GM21529 (cell line): ENCODE measurements at regions not wholly inside any gene's neighbourhood (a gene's known extent, or its start where the extent isn't known, plus 50 kb on each side); places are given as distances from the start of the nearest gene placed in this dataset.
"Not testable (repeated sequence)": the region's sequence is repeated elsewhere in the genome, so short reads cannot be mapped to it uniquely, and the experiment has no call there.

ENCODE experiments used
- ATAC-seq: cut with Tn5 transposase; IDR thresholded peaks from one replicate; pipeline ENCODE4 v1.9.1; 2021; ENCODE audit not compliant: unreplicated experiment

GRCh38 chr9:25284365-25284764 is 393.9 kb downstream of the TUSC1 start:
- no peak for ATAC-seq

GRCh38 chr9:25282946-25283345 is 395.3 kb downstream of the TUSC1 start:
- no peak for ATAC-seq

- ATAC-seq: no peak
These were observed 416.8 kb downstream of the TUSC1 start for GRCh38 chr9:25261445-25261844.

DNA sequence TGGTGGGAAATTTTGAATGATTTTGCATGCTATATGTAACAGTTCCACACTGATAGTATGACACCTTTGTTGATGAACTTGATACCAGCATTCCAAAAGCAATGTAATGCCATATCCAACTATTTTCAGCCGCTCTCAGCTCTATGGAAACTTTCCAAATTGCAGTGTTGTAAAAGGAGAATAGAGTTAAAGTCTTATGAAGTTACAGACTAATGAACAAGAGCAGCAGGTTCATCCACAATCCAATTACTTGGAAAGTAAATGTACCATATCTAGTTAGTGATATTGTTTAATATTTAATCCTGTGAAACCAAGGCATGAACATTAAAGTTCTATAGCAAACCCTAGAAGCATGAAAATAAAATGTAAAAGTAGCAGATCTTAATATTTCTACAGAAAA is 418.2 kb downstream of the TUSC1 start:
- ATAC-seq: no peak

DNA sequence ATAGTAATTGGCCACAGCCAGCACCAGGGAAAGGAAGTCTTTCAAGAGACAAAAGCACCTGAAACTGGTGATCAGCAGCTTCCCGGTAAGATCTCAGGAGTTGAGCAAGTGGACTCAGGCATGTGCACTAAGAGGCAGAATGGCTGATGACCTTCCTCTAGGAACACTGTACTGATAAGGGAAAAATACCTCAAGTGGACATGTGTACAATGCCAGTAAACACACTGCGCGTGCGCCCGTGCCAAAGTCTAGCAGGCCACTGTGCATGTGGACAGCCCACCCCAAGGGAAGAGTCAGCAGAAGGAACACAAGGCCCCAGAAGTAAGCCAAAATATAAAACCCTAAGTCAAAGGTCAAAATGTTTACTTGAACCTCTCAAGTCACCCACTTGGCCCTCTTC is 423.0 kb downstream of the TUSC1 start:
- no peak for ATAC-seq

DNA sequence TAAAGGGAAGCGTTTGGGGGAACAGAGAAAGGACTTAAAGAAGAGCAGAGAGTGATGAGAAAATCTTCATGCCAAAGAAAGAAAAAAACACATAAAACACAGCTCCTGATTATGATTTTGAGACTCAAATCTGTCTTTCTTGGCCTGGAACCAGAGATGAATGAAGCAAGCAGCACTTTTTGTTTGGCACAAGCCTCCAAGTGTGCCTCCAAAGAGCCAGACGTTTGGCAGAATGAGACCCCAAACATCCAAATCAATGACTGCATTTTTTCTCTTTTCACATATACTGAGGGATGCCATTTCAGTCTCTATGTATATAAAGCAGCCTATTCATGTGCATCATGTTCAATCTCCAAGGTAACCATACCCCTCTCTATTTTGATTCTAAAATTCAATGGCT is 424.2 kb downstream of the TUSC1 start:
- no peak for ATAC-seq

DNA sequence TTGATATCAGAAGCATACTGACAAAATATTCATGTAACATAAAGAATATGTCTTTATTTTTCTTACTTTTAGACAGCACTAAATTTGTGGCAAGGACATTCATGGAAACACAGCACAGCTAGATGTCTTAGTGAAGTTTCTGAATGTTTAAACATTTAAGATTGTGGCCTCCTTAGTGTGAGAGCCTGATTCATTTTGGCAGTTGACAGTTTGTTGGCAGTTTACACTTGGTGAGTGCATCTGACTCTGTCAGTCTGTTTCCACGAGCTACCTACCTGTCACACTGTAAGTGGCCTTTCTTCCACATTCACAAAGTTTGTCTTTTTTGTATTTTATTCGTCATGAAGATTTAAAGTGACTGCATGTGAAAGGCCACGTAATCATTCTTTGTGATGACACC is 436.8 kb downstream of the TUSC1 start:
- no peak for ATAC-seq

DNA sequence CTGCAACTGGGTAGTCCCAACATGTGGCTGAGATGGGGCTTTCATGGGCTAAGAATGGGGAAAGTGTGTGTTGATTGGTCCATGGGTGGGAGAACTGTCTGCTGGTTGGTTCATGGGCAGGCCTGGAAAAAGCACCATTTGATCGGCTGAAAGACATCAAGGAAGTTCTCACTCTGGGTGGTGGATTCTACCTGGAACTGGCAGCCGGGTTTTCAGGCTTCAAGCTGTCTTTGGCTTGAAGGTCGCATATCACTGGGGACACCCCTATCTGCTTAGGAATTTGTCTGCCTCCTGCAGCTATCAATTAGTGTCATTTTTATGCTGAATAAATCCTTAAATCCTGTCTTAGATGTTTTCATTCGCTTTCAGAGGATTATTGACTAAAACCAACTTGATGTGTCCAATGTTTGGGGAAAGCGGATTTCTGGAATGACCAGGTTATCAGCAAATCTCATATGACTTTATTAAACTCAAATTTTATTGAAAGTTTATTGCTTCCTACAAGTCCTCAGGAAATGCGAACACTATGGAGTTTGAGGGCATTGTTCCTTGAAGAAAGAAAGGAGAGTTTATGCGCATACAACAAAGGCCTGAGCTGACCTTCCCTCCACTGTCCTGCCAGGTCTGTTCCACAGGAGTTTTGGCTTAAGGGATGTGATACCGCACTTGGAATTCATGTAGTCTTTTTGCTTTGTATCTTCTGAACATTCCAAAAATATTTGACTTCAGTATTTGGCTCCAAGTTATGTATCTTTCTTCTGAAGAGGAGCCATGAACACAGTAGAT is 451.1 kb downstream of the TUSC1 start:
- no peak for ATAC-seq

- ATAC-seq: no peak
These were observed 452.1 kb downstream of the TUSC1 start for GRCh38 chr9:25225938-25226760.

GRCh38 chr9:25224996-25225395 is 453.2 kb downstream of the TUSC1 start:
- ATAC-seq: no peak

DNA sequence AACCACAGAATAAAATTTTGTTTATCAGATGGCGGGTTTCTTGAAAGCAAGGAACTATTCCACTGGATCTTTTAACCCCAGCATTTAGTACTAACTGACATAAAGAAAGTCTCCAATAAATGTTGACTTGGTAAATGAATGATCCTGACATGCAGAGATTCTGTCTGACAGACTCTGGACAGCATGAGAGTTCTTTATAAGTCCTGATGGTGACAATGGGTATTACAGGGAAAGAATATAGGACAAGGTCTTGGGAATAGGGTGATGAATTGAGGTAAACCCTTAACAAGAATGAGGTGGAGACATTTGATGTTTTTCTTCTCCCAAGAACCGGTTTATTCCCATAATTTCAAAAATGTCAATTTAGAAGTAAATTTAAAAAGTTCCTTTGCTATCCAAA is 453.9 kb downstream of the TUSC1 start:
- ATAC-seq: no peak

GRCh38 chr9:25212361-25212760 is 465.9 kb downstream of the TUSC1 start:
- ATAC-seq: no peak

GRCh38 chr9:25207402-25208195 is 470.6 kb downstream of the TUSC1 start:
- ATAC-seq: no peak

GRCh38 chr9:25206027-25206426 is 472.2 kb downstream of the TUSC1 start:
- no peak for ATAC-seq

GRCh38 chr9:25205285-25205684 is 473.0 kb downstream of the TUSC1 start:
- no peak for ATAC-seq

GRCh38 chr9:25177858-25178257 is 500.4 kb downstream of the TUSC1 start:
- no peak for ATAC-seq

DNA sequence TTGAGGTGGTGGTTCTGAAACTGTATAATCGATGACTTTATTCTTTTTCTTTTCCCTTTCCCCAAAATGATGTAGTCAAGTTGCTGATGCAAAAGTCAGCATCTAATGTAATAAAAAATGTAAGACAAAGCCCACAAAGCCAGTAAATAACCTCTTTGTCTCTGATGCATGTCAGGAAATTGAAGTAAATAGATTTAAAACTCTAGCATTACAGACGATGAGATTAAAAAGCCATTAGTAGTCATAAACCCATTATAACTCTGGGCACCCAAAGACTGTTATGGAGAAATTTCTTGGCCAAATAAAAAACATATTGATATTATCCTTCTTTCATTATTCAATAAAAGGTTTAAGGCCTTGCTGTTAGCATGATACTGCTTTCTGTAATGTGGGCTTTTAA is 548.7 kb downstream of the TUSC1 start:
- no peak for ATAC-seq

- ATAC-seq: no peak
These were observed 556.4 kb downstream of the TUSC1 start for GRCh38 chr9:25121811-25122210.

GRCh38 chr9:25119041-25119440 is 559.2 kb downstream of the TUSC1 start:
- no peak for ATAC-seq

GRCh38 chr9:25117791-25118190 is 560.5 kb downstream of the TUSC1 start:
- ATAC-seq: no peak

DNA sequence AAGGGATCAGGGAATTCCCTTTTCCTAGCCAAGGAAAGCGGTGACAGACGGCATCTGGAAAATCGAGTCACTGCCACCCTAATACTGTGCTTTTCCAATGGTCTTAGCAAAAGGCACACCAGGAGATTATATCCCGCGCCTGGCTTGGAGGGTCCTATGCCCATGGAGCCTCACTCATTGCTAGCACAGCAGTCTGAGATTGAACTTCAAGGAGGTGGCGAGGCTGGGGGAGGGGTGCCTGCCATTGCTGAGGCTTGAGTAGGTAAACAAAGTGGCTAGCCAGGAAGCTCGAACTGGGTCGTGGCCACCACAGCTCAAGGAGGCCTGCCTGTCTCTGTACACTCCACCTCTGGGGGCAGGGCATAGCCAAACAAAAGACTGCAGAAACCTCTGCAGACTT is 556.5 kb upstream of the IZUMO3 start:
- ATAC-seq: not testable (repeated sequence)

DNA sequence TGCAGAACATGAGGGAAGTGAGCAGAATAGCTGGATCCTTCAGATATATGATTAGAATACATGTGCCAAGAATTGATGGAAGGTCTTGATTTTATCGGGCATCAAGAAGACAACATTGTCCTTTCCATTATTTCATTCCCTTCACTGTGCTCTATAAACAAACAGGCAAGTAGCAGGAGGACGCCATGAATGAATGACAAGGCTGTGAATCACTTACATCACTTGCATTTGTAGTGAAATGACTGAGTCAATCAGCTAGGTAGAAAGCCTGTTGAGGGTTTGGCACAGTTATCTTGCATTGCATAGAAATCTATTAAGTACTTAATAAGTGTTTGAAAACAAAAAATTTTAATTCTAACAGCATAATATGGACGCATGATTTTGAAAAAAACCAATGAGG is 548.8 kb upstream of the IZUMO3 start:
- ATAC-seq: no peak
